Pons (tissue), 1 donor: ENCODE measurements at regions not wholly inside any gene's neighbourhood (a gene's known extent, or its start where the extent isn't known, plus 50 kb on each side); places are given as distances from the start of the nearest gene placed in this dataset.
A peak's percentile ranks its signal among the peaks of the same experiment; 100 is the strongest.
"Not testable (repeated sequence)": the region's sequence is repeated elsewhere in the genome, so short reads cannot be mapped to it uniquely, and the experiment has no call there.

Experiments used
- DNase-seq: peaks from one replicate; pipeline ENCODE4 v3.0.0-alpha.2; 2016; ENCODE audit warnings: low spot score

DNA sequence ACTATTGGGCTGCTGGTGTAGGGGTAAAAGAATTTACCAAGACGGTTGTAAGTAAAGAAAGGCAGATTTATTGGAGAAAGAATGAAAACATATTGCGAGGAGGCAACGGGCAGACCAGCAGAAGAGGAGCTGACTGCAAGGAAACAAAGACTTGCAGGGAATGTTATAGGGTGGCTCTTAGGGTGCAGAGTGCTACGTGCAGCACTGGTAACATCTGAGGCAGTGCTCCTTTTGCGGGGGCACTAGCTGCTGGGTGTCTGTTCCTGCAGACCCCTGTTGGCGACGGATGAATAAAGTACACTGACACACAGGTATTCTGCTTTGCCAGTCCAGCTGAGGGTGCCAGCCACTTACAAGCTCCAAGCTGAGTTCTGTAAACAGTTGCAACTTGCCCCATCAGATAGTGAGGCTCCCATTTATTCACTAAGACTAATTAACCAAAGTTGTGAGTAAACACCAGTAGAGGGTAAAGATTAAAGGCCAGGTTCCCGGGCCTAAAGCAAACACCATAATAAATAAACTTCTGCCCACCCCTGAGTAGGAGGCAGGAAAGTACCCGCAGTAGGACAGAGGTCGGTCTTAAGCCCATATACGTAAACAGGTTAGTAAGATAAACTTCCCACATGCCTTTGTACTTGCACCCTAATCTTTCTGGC is 140.2 kb upstream of the KCNK1 start:
- DNase-seq: no peak

- peak; percentile 69 for DNase-seq
These were observed 136.5 kb upstream of the KCNK1 start for GRCh38 chr1:233477359-233477758.

DNA sequence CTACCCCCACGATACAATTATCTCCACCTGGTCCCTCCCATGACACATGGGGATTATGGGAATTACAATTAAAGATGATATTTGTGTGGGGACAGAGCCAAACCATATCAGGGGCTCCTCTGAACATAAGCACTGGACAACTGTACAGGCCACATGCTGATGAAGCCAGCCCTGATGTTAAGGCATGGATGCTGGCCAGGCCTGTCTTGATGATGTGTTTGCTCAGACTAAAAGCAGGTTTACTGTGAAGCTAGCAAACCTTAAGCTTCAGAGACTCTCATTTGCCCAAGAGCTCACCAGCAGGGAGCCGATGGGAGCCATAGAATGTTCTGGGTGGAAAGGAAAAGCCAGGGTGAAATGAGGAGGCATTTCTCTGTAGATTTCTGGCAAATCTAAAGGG is 135.3 kb upstream of the KCNK1 start:
- no peak for DNase-seq

- no peak for DNase-seq
These were observed 134.6 kb upstream of the KCNK1 start for GRCh38 chr1:233479110-233479890.

GRCh38 chr1:233480198-233480597 is 133.7 kb upstream of the KCNK1 start:
- no peak for DNase-seq

DNA sequence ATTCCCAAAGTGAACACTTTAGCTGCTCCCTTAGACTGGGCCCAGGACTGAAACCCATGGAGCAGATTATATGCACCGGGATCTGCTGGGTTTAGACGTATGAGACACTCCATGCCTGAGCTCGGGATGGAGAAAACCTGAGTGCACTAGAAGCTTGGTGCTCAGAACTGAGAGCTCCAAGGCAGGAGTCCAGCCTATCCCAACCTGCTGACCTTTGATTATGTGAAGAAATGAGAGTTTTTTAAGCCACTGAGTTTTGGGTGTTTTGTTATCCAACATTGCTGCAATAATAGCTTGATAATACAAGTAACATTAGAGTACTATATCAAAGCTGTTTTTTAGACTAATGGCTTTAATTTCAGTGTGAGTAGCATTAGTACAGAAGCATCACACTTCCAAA is 131.5 kb upstream of the KCNK1 start:
- no peak for DNase-seq

DNA sequence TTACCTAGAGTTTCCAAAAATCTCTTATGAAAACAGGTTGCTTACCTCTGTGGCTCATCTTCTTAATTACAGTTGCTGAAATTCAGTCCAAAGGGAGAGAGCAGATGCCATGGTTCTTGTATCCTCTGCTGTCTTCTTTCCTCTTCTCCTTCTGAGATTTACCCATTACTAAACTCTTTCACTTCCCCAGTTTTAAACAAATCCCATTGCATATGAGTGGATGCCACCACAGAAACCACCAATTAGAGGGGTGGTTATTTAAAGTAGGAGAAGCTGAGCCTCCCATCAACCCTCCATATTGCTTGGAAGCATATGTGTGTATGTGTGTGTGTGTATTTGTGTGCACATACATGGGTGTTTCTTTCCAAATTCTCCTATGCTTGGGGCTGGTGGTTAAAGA is 128.5 kb upstream of the KCNK1 start:
- DNase-seq: no peak

DNA sequence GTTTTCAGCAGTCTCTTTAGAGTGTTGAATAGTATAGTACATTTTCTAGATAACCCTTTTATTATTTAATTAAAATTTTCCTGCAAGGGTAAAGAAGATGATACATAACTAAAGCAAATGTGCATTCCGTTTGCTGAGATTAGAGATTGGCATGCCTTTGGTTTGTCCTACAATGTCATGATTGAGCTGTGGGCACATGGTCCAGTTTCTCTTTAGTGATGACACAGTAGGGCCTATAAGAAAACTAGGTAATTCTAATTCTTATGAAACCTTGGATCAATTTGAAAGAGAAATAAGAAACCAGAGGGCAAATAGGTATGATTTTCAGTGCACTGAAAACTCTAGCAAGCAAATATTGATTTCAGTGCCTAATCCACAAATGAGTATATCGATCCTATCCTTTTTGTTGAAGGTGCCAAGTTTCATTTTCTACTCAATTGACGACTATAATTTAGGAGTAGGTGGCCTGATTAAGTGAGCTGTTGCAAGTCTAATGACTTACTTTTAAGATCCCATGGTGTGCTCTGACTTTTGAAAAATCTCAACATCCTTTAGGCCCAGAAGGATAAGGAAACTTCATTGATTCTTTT is 128.0 kb upstream of the KCNK1 start:
- DNase-seq: no peak

DNA sequence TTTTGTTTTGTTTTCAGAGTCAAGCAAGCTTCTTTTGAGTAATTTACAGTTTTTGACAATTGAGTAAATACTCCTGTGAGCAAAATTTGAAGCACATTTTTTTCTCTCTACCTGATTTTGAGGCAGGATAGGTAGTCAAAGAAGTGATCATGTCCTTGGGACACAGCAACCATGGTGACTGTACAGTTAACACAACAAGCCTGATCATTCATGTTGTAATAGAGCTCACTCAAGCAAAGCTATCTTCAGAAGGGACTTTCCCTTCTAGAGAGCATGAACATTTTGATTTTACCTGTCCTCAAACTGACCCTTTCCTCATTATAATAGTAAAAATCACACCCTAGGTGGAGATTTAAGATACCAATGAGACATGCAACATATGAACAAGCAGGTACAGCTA is 126.5 kb upstream of the KCNK1 start:
- no peak for DNase-seq

- no peak for DNase-seq
These were observed 124.5 kb upstream of the KCNK1 start for GRCh38 chr1:233489411-233489810.

GRCh38 chr1:233490488-233490887 is 123.4 kb upstream of the KCNK1 start:
- no peak for DNase-seq

GRCh38 chr1:233491953-233492620 is 121.8 kb upstream of the KCNK1 start:
- no peak for DNase-seq

DNA sequence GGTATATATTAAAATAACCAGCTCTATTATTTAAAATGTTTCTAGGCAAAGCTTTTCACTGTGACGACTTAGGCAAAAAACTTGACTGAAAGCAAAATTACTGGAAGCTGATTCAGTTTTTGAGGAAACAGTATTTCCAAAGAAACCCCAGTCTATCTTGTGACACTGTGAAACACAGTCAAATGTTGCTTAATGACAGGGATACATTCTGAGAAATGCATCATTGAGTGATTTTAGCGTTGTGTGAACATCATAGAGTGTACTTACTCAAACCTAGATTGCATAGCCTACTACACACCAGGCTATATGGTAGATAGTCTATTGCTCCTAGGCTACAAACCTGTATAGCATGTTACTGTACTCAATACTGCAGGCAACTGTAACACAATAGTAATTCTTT is 116.9 kb upstream of the KCNK1 start:
- no peak for DNase-seq

DNA sequence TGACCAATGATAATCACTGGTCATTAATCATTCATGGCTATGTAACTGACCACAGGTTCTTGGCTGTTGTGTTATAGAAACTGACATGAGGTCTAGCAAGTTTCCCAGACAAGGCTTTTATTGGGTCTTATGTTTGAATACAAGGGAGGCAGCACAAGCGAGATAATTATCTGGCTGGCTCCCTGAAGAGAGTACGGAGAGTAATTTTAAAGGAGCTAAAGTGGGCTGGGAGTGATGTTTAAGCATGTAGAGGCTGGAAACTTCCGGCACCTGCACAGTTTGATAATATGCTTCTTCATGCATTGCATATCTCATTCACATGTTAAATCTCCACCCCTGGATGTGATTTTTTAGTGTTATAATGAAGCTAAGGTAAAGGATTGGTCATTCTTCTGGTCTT is 116.2 kb upstream of the KCNK1 start:
- DNase-seq: no peak

DNA sequence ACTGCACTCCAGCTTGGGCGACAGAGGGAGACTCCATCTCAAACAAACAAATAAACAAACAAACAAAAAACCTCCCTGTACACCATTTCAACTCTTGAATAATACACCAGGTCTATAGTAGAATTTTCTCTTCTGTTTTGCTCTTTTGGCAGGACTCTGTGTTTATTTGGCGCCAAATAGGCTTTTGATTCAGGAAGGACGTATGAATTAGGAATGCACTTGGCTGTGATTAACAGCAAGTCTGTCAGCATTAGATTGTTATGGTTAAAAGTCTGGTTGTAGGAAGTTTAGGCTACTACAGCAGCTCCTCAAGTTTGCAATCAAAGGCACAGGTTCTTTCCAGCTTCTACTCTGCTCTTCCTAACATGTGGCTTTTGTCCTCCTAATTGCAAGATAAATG is 113.8 kb upstream of the KCNK1 start:
- DNase-seq: no peak

- DNase-seq: no peak
These were observed 110.4 kb upstream of the KCNK1 start for GRCh38 chr1:233503366-233503954.

GRCh38 chr1:233505130-233505529 is 108.8 kb upstream of the KCNK1 start:
- no peak for DNase-seq

- not testable (repeated sequence) for DNase-seq
These were observed 108.0 kb upstream of the KCNK1 start for GRCh38 chr1:233505889-233506288.

- peak; percentile 71 for DNase-seq
These were observed 104.4 kb upstream of the KCNK1 start for GRCh38 chr1:233509526-233509925.

DNA sequence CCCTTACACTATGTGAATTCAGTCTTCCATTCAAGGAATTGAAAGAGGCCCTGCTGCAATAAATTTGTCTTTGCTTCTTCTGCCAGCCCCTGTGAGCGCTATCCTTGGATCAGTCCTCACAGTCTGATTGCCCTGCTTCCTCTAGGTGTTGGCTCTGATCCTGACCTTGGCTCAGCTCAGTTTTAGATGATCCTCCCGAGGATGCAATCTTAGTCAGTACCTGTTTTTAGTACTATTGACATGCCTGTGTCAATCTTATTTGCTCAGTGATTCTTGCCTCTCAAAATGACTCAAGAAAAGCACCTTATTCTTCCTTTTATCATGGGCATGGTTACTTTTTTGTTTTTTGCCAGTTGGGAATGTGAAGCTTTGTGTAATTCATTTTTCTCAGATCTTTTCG is 101.4 kb upstream of the KCNK1 start:
- no peak for DNase-seq

DNA sequence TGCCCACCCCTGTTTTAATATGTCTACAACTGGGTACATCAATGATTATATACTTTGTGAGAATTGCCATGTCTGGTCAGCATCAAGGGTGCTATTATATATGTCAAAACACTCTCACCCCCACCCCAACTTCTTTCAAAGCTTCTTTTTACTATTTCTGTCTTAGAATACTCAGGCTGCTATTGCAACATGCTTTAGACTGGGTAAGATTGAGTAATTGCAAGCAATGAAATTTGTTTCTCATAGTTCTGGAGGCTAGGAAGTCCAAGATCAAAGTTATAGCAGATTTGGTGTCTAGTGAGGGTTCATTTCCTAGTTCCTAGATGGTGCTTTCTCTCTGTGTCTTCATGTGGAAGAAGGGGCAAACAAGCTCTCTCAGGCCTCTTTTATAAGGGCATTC is 100.5 kb upstream of the KCNK1 start:
- no peak for DNase-seq

- no peak for DNase-seq
These were observed 98.9 kb upstream of the KCNK1 start for GRCh38 chr1:233514946-233515391.
